ENCODE measurements at regions not wholly inside any gene's neighbourhood (a gene's known extent, or its start where the extent isn't known, plus 50 kb on each side); places are given as distances from the start of the nearest gene placed in this dataset.

DNA sequence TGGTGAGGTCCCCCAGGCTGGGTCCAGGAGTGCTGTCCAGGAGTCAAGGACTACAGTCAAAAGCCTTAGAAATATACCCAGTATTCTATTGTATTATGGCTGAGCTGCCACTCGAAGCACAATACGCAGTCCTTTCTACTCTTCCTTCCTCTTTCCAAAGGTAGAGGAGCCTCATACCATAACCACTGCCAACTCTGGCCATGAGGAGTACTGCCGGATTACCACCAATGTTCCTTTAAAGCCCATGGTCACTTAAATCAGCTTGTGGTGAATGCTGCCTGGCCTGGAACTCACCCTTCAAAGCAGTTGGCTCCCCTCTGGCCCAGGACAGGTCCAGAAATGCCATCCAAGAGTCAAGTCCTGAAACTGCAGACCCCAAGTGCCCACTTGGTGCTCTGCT is 425.4 kb downstream of the SLC16A7 start:
- H3K4me3 Mint-ChIP-seq = no peak overlapping the region
- H3K27me3 Mint-ChIP-seq (ENCODE audit: low read depth in 3 of 3) = peaks cover 0 to 1% (median 1%) of the 10 kb centered on the region in 3 donors
- Histone ChIP-seq H3K36me3 (replicated peaks in 1 of 2; ENCODE audit: control insufficient read depth in 1 of 2, insufficient read depth in 2 of 2, low read length in 2 of 2) (no peaks in the 10 kb centered on the region), H3K27me3 (ENCODE audit: control insufficient read depth in 2 of 2, insufficient read depth in 2 of 2, low read length in 2 of 2) (no peaks in the 10 kb centered on the region), H3K9ac (ENCODE audit: insufficient read depth, low read length, poor library complexity, severe bottlenecking) (no peak overlapping the region), H3K4me1 (ENCODE audit: control insufficient read depth in 1 of 2, insufficient read depth in 2 of 2, low read length in 2 of 2) (no peaks in the 10 kb centered on the region), H2AFZ (ENCODE audit: insufficient read depth, low read depth, low read length, poor library complexity, severe bottlenecking) (no peak overlapping the region), H3K9me3 (replicated peaks in 1 of 2; ENCODE audit: control insufficient read depth in 1 of 2, insufficient read depth in 1 of 2, low read length in 2 of 2) (peaks cover 6 to 15% of the 10 kb centered on the region in 2 donors), H3K4me2 (replicated peaks; ENCODE audit: extremely low read depth, low read length, poor library complexity, severe bottlenecking) (no peak overlapping the region), H3K4me3 (replicated peaks in 1 of 3; ENCODE audit: low read depth in 2 of 3, low read length in 3 of 3) (no peak overlapping the region), H3K79me2 (ENCODE audit: insufficient read depth, low read length) (no peaks in the 10 kb centered on the region), H4K20me1 (ENCODE audit: insufficient read depth, low read length) (no peaks in the 10 kb centered on the region), H3K27ac (ENCODE audit: low read depth in 1 of 2, low read length in 2 of 2) (no peak overlapping the region)
- no peak overlapping the region for H3K27ac Mint-ChIP-seq
- TF ChIP-seq, protein P1, sequence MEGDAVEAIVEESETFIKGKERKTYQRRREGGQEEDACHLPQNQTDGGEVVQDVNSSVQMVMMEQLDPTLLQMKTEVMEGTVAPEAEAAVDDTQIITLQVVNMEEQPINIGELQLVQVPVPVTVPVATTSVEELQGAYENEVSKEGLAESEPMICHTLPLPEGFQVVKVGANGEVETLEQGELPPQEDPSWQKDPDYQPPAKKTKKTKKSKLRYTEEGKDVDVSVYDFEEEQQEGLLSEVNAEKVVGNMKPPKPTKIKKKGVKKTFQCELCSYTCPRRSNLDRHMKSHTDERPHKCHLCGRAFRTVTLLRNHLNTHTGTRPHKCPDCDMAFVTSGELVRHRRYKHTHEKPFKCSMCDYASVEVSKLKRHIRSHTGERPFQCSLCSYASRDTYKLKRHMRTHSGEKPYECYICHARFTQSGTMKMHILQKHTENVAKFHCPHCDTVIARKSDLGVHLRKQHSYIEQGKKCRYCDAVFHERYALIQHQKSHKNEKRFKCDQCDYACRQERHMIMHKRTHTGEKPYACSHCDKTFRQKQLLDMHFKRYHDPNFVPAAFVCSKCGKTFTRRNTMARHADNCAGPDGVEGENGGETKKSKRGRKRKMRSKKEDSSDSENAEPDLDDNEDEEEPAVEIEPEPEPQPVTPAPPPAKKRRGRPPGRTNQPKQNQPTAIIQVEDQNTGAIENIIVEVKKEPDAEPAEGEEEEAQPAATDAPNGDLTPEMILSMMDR (IDR thresholded peaks at IDR 0.05) = no peak
- H3K4me1 Mint-ChIP-seq = no peaks in the 10 kb centered on the region
- peaks cover 4 to 15% (median 11%) of the 10 kb centered on the region in 7 donors for H3K9me3 Mint-ChIP-seq
- DNase-seq = no peak
- no peaks in the 10 kb centered on the region for H3K36me3 Mint-ChIP-seq
- 74% methylated on average over 3 of the region's 3 CpGs for WGBS (ENCODE audit: insufficient coverage)
- intact Hi-C loops (cut with micrococcal nuclease) = no loop called here

DNA sequence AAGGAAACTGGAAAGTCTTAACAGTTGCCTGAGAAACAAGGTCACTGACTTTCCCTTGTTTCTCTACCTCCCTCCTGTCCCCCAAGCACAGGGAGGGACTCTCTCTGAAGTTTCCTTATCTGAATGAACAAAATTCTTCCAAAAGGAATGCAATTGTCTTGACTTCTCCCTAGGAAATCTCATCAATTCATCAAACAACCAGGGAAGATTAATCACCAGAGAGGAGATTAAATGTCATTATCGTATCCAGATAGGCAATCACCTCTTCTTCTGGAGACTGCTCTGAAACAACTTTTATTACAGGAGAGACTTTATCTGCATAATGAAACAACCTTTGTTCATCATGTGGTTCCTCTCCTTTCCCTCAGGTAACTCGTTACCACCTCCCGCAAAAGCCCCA is 431.4 kb downstream of the SLC16A7 start:
- Histone ChIP-seq H3K4me3 (replicated peaks in 1 of 3; ENCODE audit: low read depth in 2 of 3, low read length in 3 of 3) (no peak overlapping the region), H3K27ac (ENCODE audit: low read depth in 1 of 2, low read length in 2 of 2) (no peak overlapping the region), H3K4me1 (ENCODE audit: control insufficient read depth in 1 of 2, insufficient read depth in 2 of 2, low read length in 2 of 2) (no peaks in the 10 kb centered on the region), H2AFZ (ENCODE audit: insufficient read depth, low read depth, low read length, poor library complexity, severe bottlenecking) (no peak overlapping the region), H3K4me2 (replicated peaks; ENCODE audit: extremely low read depth, low read length, poor library complexity, severe bottlenecking) (no peak overlapping the region), H3K36me3 (replicated peaks in 1 of 2; ENCODE audit: control insufficient read depth in 1 of 2, insufficient read depth in 2 of 2, low read length in 2 of 2) (no peaks in the 10 kb centered on the region), H4K20me1 (ENCODE audit: insufficient read depth, low read length) (no peaks in the 10 kb centered on the region), H3K27me3 (ENCODE audit: control insufficient read depth in 2 of 2, insufficient read depth in 2 of 2, low read length in 2 of 2) (no peaks in the 10 kb centered on the region), H3K9ac (ENCODE audit: insufficient read depth, low read length, poor library complexity, severe bottlenecking) (no peak overlapping the region), H3K79me2 (ENCODE audit: insufficient read depth, low read length) (no peaks in the 10 kb centered on the region), H3K9me3 (replicated peaks in 1 of 2; ENCODE audit: control insufficient read depth in 1 of 2, insufficient read depth in 1 of 2, low read length in 2 of 2) (peaks cover 0 to 3% of the 10 kb centered on the region in 2 donors)
- Mint-ChIP-seq H3K4me1 (no peaks in the 10 kb centered on the region), H3K9me3 (peaks cover 0 to 3% (median 2%) of the 10 kb centered on the region in 7 donors), H3K27me3 (ENCODE audit: low read depth in 3 of 3) (peaks cover 0 to 3% (median 0%) of the 10 kb centered on the region in 3 donors), H3K36me3 (no peaks in the 10 kb centered on the region), H3K27ac (no peak overlapping the region), H3K4me3 (no peak overlapping the region)
- DNase-seq = no peak
- TF ChIP-seq, protein P1 (IDR thresholded peaks at IDR 0.05) = no peak
- intact Hi-C loops (cut with micrococcal nuclease) = no loop called here
- 100% methylated on average over 3 of the region's 3 CpGs for WGBS (ENCODE audit: insufficient coverage)

Measured in CD14-positive monocyte (primary cell).